Smooth muscle cell (in vitro differentiated cells): ENCODE measurements at regions not wholly inside any gene's neighbourhood (a gene's known extent, or its start where the extent isn't known, plus 50 kb on each side); places are given as distances from the start of the nearest gene placed in this dataset.
"Not testable (repeated sequence)": the region's sequence is repeated elsewhere in the genome, so short reads cannot be mapped to it uniquely, and the experiment has no call there.

Source experiments
- DNase-seq: peaks from one replicate; lab custom pipeline; 2025; ENCODE audit not compliant: unreplicated experiment; lab: John Stamatoyannopoulos, UW
- H2AFZ ChIP-seq: fragments of 200-600 bp; sonication (generic); 2 replicates; pipeline ENCODE4 v1.6.0; 2016; ENCODE audit warnings: antibody characterized with exemption, low read depth, mild to moderate bottlenecking
- H3F3A ChIP-seq: fragments of 200-600 bp; sonication (generic); 2 replicates; pipeline ENCODE4 v1.6.0; 2017; ENCODE audit warnings: antibody characterized with exemption, low read depth
- H3K27ac ChIP-seq: fragments of 200-600 bp; sonication (generic); 2 replicates; pipeline ENCODE4 v1.5.1; 2016; ENCODE audit warnings: low read depth, mild to moderate bottlenecking
- H3K27me3 ChIP-seq: fragments of 200-600 bp; sonication (generic); 2 replicates; pipeline ENCODE4 v1.6.1; 2016; ENCODE audit warnings: low read depth, mild to moderate bottlenecking
- H3K36me3 ChIP-seq: fragments of 200-600 bp; sonication (generic); 2 replicates; pipeline ENCODE4 v1.5.1; 2016; ENCODE audit warnings: low read depth
- H3K4me1 ChIP-seq: fragments of 200-600 bp; sonication (generic); 2 replicates; pipeline ENCODE4 v1.5.1; 2016; ENCODE audit warnings: low read depth
- H3K4me2 ChIP-seq: fragments of 200-600 bp; sonication (generic); 2 replicates; pipeline ENCODE4 v1.6.0; 2016; ENCODE audit warnings: mild to moderate bottlenecking
- H3K4me3 ChIP-seq: fragments of 200-600 bp; sonication (generic); 2 replicates; pipeline ENCODE4 v1.5.1; 2016; ENCODE audit warnings: mild to moderate bottlenecking
- H3K79me2 ChIP-seq: fragments of 200-600 bp; sonication (generic); 2 replicates; pipeline ENCODE4 v1.6.0; 2016; ENCODE audit warnings: low read depth, mild to moderate bottlenecking
- H3K9ac ChIP-seq: fragments of 200-600 bp; sonication (generic); 2 replicates; pipeline ENCODE4 v1.6.0; 2016; ENCODE audit warnings: low read depth
- H3K9me3 ChIP-seq: fragments of 200-600 bp; sonication (generic); replicated peaks from 2 replicates; pipeline ENCODE4 v1.5.1; 2016; ENCODE audit warnings: low read depth
- H4K20me1 ChIP-seq: fragments of 200-600 bp; sonication (generic); 2 replicates; pipeline ENCODE4 v1.6.0; 2016; ENCODE audit warnings: low read depth
- WGBS: methylation state at CpG from one replicate; pipeline ENCODE4 v1.1.7; 2016; ENCODE audit warnings: low lambda C conversion rate; 5-methylcytosine and 5-hydroxymethylcytosine counted together
- TF ChIP-seq, protein P1 (sequence below): fragments of 200-600 bp; sonication (generic); IDR thresholded peaks from 2 replicates; pipeline ENCODE4 v1.5.1; 2017; ENCODE audit warnings: borderline replicate concordance, mild to moderate bottlenecking, antibody characterized with exemption; ENCODE audit not compliant: insufficient read depth, poor library complexity, severe bottlenecking

DNA sequence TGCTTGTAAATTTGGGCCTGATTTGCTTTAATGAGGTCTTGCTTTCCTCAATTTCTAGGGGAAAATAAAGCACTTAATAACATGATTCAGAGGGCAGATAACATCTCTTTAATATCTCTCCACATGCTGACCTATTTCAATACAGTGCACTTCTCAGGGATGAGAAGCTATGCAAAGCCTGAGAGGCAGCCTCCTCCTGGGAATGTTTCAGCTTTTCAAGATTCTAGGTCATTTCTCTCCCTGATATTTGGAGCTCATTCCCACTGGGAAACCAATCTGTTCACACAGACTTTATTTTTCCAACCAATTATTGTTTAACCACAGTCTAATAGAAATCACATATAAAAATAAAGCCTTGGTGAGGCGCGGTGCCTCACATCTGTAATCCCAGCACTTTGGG lies 67.0 kb upstream of the LSAMP start:
- Histone ChIP-seq H3K9ac (no peak overlapping the region), H3K4me2 (no peak overlapping the region), H3K4me1 (no peaks in the 10 kb centered on the region), H3K36me3 (no peaks in the 10 kb centered on the region), H3K79me2 (no peaks in the 10 kb centered on the region), H3K9me3 (no peaks in the 10 kb centered on the region), H2AFZ (no peak overlapping the region), H4K20me1 (no peaks in the 10 kb centered on the region), H3K27ac (no peak overlapping the region), H3K4me3 (no peak overlapping the region), H3K27me3 (no peaks in the 10 kb centered on the region), H3F3A (no peaks in the 10 kb centered on the region)
- WGBS: 100% methylated on average over 2 of the region's 2 CpGs
- DNase-seq: no peak
- TF ChIP-seq, protein P1, sequence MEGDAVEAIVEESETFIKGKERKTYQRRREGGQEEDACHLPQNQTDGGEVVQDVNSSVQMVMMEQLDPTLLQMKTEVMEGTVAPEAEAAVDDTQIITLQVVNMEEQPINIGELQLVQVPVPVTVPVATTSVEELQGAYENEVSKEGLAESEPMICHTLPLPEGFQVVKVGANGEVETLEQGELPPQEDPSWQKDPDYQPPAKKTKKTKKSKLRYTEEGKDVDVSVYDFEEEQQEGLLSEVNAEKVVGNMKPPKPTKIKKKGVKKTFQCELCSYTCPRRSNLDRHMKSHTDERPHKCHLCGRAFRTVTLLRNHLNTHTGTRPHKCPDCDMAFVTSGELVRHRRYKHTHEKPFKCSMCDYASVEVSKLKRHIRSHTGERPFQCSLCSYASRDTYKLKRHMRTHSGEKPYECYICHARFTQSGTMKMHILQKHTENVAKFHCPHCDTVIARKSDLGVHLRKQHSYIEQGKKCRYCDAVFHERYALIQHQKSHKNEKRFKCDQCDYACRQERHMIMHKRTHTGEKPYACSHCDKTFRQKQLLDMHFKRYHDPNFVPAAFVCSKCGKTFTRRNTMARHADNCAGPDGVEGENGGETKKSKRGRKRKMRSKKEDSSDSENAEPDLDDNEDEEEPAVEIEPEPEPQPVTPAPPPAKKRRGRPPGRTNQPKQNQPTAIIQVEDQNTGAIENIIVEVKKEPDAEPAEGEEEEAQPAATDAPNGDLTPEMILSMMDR: no peak

DNA sequence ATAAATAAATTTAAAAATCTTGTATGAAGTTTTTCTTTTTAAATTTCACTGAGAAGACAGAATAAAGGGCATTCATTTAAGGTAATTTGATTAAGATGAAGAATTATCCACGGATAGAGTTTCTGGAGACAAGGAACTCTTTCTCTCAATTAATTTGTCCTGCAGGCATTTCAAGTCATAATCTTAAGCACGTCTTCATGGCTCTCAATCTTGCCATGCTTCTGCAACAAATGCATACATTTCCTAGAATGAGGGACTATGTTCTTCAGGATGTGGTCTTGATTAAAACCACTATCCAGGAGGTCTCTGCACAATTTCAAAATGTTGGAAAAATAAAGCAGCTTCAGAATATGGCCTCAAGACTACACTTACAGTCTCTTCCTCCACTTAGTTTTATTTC lies 67.6 kb upstream of the LSAMP start:
- 87% methylated on average over 2 of the region's 2 CpGs for WGBS
- Histone ChIP-seq H3F3A (no peaks in the 10 kb centered on the region), H3K79me2 (no peaks in the 10 kb centered on the region), H3K4me1 (no peaks in the 10 kb centered on the region), H3K4me3 (no peak overlapping the region), H4K20me1 (no peaks in the 10 kb centered on the region), H3K27me3 (no peaks in the 10 kb centered on the region), H3K36me3 (no peaks in the 10 kb centered on the region), H2AFZ (no peak overlapping the region), H3K9ac (no peak overlapping the region), H3K4me2 (no peak overlapping the region), H3K9me3 (no peaks in the 10 kb centered on the region), H3K27ac (no peak overlapping the region)
- TF ChIP-seq, protein P1: no peak
- DNase-seq: no peak

DNA sequence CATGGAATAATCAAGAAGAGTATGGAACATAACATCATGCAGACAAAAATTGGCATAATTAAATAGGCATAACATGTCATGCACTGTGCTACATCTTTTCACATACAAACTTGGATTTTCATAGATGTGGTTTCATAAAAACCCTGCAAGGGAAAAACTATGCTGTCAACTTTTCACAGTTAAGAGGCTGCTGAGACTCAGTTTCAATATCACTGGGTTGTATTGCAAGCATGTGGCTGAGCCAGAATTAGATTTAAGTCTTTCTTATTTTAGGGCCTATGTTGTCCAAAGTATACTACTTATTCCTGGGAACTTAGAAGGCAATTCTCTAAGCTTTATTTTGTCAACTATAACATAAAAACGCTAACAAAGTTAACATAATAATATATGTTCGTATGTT lies 70.7 kb upstream of the LSAMP start:
- WGBS: 42% methylated on average over 2 of the region's 2 CpGs
- Histone ChIP-seq H3K36me3 (no peaks in the 10 kb centered on the region), H3K79me2 (no peaks in the 10 kb centered on the region), H3K9me3 (no peaks in the 10 kb centered on the region), H3K9ac (no peak overlapping the region), H3F3A (no peaks in the 10 kb centered on the region), H4K20me1 (no peaks in the 10 kb centered on the region), H3K27ac (no peak overlapping the region), H3K4me1 (no peaks in the 10 kb centered on the region), H3K27me3 (no peaks in the 10 kb centered on the region), H2AFZ (no peak overlapping the region), H3K4me3 (no peak overlapping the region), H3K4me2 (no peak overlapping the region)
- TF ChIP-seq, protein P1: no peak
- no peak for DNase-seq

DNA sequence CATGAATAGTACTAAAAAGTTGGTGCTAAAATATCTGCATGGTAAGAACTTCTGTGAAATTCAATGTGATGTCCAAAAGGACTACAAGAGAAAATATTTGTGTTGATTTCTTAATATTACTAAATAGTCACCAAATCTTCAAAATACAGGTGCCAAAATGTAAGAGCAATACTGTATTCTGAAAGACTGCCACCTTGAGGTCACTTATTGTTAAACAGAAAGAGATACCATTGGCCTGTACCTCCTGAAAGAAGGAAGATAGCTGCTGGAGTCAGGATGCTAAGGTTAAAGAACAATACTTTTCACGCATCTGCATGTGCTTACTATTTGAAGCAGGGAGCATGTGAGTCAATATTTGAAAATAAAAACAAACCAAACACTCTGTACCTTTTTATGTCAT lies 72.0 kb upstream of the LSAMP start:
- Histone ChIP-seq H3F3A (no peaks in the 10 kb centered on the region), H3K9me3 (no peaks in the 10 kb centered on the region), H3K4me1 (no peaks in the 10 kb centered on the region), H2AFZ (no peak overlapping the region), H3K4me3 (no peak overlapping the region), H4K20me1 (no peaks in the 10 kb centered on the region), H3K4me2 (no peak overlapping the region), H3K36me3 (no peaks in the 10 kb centered on the region), H3K27ac (no peak overlapping the region), H3K27me3 (no peaks in the 10 kb centered on the region), H3K79me2 (no peaks in the 10 kb centered on the region), H3K9ac (no peak overlapping the region)
- DNase-seq: no peak
- TF ChIP-seq, protein P1: peak; percentile 33
- 64% methylated on average over 1 of the region's 1 CpG for WGBS

DNA sequence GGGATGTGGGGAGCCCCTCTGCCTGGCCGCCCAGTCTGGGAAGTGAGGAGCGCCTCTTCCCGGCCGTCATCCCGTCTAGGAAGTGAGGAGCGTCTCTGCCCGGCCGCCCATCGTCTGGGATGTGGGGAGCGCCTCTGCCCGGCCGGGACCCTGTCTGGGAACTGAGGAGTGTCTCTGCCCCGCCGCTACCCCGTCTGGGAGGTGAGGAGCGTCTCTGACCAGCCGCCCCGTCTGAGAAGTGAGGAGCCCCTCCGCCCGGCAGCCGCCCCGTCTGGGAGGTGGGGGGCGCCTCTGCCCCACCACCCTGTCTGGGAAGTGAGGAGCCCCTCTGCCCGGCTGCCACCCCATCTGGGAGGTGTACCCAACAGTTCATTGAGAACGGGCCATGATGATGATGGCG lies 73.8 kb upstream of the LSAMP start:
- H3K4me3 ChIP-seq, H4K20me1 ChIP-seq, H3K36me3 ChIP-seq, DNase-seq, H3K9me3 ChIP-seq, H3K79me2 ChIP-seq, H3K27ac ChIP-seq, H3K9ac ChIP-seq, H3F3A ChIP-seq, H2AFZ ChIP-seq, H3K4me2 ChIP-seq, H3K27me3 ChIP-seq, H3K4me1 ChIP-seq: not testable (repeated sequence)
- WGBS: 94% methylated on average over 24 of the region's 26 CpGs

DNA sequence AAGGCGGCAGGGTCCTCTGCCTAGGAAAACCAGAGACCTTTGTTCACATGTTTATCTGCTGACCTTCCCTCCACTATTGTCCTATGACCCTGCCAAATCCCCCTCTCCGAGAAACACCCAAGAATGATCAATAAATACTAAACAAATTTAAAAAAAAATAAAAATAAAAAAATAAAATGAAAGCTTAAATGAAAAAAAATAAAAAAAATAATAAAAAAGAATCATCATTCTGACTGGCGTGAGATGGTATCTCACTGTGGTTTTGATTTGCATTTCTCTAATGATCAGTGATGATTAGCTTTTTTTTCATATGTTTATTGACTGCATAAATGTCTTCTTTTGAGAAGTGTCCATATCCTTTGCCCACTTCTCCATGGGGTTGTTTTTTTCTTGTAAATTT lies 74.5 kb upstream of the LSAMP start:
- not testable (repeated sequence) for H3K9me3 ChIP-seq, H3K9ac ChIP-seq, H3K27ac ChIP-seq, H3K36me3 ChIP-seq, H3F3A ChIP-seq, H3K4me2 ChIP-seq, H3K4me3 ChIP-seq, H2AFZ ChIP-seq, H3K79me2 ChIP-seq, H3K4me1 ChIP-seq, H3K27me3 ChIP-seq, DNase-seq, H4K20me1 ChIP-seq
- 87% methylated on average over 3 of the region's 3 CpGs for WGBS
